Tibial nerve (tissue), 4 donors: ENCODE measurements at regions not wholly inside any gene's neighbourhood (a gene's known extent, or its start where the extent isn't known, plus 50 kb on each side); places are given as distances from the start of the nearest gene placed in this dataset.

ENCODE experiments used
- DNase-seq, 2 donors: peaks; one replicate each; pipeline ENCODE4 v3.0.0-alpha.2; 2019; ENCODE audit warnings: low spot score in 2 of 2
- H3K27ac ChIP-seq, 4 donors: fragments of 200-600 bp; sonication (generic) in 3 of 4; one replicate each; pipeline ENCODE4 v1.5.1; 2017 to 2019; ENCODE audit warnings: mild to moderate bottlenecking in 1 of 4
- H3K27me3 ChIP-seq, 2 donors: fragments of 200-600 bp; sonication (generic) in 1 of 2; one replicate each; pipeline versions ENCODE4 v1.5.1 to v1.6.0; 2017 to 2019
- H3K36me3 ChIP-seq, 3 donors: fragments of 200-600 bp; sonication (generic); one replicate each; pipeline ENCODE4 v1.5.1; 2018 to 2019
- H3K4me1 ChIP-seq, 4 donors: fragments of 200-600 bp; sonication (generic) in 3 of 4; one replicate each; pipeline ENCODE4 v1.5.1; 2017 to 2019
- H3K4me3 ChIP-seq, 4 donors: fragments of 200-600 bp; sonication (generic) in 3 of 4; one replicate each; pipeline ENCODE4 v1.5.1; 2017 to 2019; ENCODE audit warnings: mild to moderate bottlenecking in 1 of 4, moderate library complexity in 1 of 4
- H3K9me3 ChIP-seq, 4 donors: fragments of 200-600 bp; sonication (generic) in 3 of 4; one replicate each; pipeline ENCODE4 v1.5.1; 2017 to 2019
- CTCF ChIP-seq, 5 experiments: fragments of 200-600 bp in 3 of 5; fragments of 450-650 bp in 2 of 5; sonication (generic) in 3 of 5; IDR thresholded peaks; one replicate each; pipeline ENCODE4 v1.5.1; 2016 to 2019; ENCODE audit warnings: antibody characterized with exemption in 5 of 5, mild to moderate bottlenecking in 3 of 5, moderate library complexity in 2 of 5
- EP300 ChIP-seq, 2 donors: sonication (generic); formaldehyde crosslinking; IDR thresholded peaks; one replicate each; pipeline ENCODE4 v1.6.1; 2017; ENCODE audit warnings: antibody characterized with exemption in 2 of 2, mild to moderate bottlenecking in 1 of 2
- POLR2A ChIP-seq, 2 donors: fragments of 450-650 bp; IDR thresholded peaks; one replicate each; pipeline ENCODE4 v1.6.1; 2017; ENCODE audit warnings: antibody characterized with exemption in 2 of 2, mild to moderate bottlenecking in 2 of 2, moderate library complexity in 2 of 2
- WGBS, 2 donors: methylation state at CpG; one replicate each; pipeline ENCODE4 v1.1.5; 2018; 5-methylcytosine and 5-hydroxymethylcytosine counted together

DNA sequence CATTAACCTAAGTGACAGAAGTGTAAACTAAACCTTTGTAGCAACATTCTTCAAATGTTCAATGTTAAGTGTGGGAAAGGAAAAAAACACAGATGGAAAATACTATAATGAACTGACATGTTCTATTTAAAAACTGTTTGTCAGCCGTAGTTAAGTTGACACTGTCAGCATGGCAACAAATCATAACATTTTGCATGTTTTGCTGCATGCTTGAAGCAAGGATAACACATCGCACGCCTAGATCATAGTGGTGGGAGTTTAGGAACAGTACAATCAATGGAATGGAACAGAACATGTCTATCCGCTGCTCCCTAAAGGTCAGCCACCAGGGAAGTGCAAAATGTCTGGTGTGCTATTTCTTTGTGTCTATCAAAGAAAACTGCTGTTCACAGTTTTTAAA, 62.5 kb upstream of the ESRRG start:
- no peak for DNase-seq
- Histone ChIP-seq H3K27ac (peak overlapping the region in 1 of 4 donors; percentile 74), H3K27me3 (no peaks in the 10 kb centered on the region), H3K36me3 (no peaks in the 10 kb centered on the region), H3K9me3 (no peaks in the 10 kb centered on the region), H3K4me3 (no peak overlapping the region), H3K4me1 (no peaks in the 10 kb centered on the region)
- WGBS, 2 donors, result 34 to 44% methylated on average over 4 of the region's 4 CpGs
- TF ChIP-seq EP300 (IDR thresholded peaks at IDR 0.05), result no peak
- no peak for TF ChIP-seq POLR2A (IDR thresholded peaks at IDR 0.05)
- no peak for TF ChIP-seq CTCF (IDR thresholded peaks at IDR 0.05)

DNA sequence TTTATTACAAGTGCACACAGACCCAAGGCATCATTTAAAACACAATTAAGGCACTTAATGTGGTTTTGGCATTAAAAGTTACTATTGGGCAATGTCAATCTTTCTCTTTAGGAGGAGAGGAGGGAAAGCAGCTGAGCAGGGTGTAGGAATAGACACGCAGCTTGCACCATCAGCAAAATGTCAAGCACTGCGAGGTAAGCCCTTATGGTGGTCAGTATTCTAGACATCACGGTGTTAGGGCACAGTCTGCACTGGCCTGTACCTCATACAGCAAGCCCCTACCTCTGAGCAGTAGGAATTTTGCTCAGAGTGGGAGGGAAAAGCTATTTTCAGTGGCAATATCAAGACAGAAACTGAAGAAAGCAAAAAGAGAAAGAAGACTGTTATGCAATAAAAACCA, 62.0 kb upstream of the ESRRG start:
- DNase-seq, result no peak
- Histone ChIP-seq H3K36me3 (no peaks in the 10 kb centered on the region), H3K4me1 (no peaks in the 10 kb centered on the region), H3K27ac (peak overlapping the region in 2 of 4 donors; percentile 36 to 74), H3K4me3 (no peak overlapping the region), H3K27me3 (no peaks in the 10 kb centered on the region), H3K9me3 (no peaks in the 10 kb centered on the region)
- 61 to 63% methylated on average over 3 of the region's 3 CpGs for WGBS, 2 donors
- no peak for TF ChIP-seq CTCF (IDR thresholded peaks at IDR 0.05)
- TF ChIP-seq POLR2A (IDR thresholded peaks at IDR 0.05), result no peak
- no peak for TF ChIP-seq EP300 (IDR thresholded peaks at IDR 0.05)

DNA sequence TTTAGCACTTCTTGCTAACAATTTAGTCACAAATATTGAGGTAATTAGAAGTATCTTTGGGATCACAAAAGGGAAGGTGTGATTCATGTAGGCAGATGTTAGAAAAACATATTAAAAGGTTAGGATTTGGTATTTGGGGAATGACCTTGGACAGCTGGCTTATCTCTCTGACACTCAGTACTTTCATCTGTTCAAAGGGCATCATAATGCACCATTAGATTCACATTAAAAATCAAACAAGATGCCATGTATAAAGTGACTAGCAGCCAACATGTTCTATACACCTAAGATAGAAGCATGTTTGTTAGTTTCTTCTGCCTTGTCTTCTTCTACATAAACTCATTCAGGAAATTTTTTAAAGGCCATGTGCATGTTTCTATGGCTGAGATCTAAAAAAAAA, 56.5 kb upstream of the ESRRG start:
- Histone ChIP-seq H3K4me1 (no peaks in the 10 kb centered on the region), H3K36me3 (no peaks in the 10 kb centered on the region), H3K27me3 (no peaks in the 10 kb centered on the region), H3K4me3 (no peak overlapping the region), H3K27ac (no peak overlapping the region), H3K9me3 (no peaks in the 10 kb centered on the region)
- TF ChIP-seq EP300 (IDR thresholded peaks at IDR 0.05) (no peak), CTCF (IDR thresholded peaks at IDR 0.05) (no peak), POLR2A (IDR thresholded peaks at IDR 0.05) (no peak)
- DNase-seq, result no peak

DNA sequence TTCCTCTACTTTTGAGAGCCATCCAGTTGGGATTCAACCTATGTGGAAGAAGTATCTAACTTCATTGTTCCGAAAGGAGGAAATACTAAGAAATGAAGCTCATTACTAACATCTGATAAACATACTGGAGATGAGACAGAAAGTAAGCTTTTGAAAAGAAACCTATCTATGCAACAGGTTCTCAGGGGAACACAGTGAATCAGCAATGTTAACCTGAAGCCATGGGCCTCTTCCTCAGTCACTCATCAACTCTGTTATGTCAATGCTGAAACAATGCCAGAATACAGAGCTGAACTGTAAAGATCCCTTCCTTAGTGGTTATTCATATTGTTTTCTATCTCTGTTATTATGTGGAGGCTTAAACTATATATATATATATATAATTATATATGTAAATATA, 55.5 kb upstream of the ESRRG start:
- no peak overlapping the region for H3K27ac ChIP-seq
- no peaks in the 10 kb centered on the region for H3K4me1 ChIP-seq
- 97 to 98% methylated on average over 1 of the region's 1 CpG for WGBS, 2 donors
- DNase-seq, result no peak
- H3K36me3 ChIP-seq, result no peaks in the 10 kb centered on the region
- TF ChIP-seq CTCF (IDR thresholded peaks at IDR 0.05) (no peak), EP300 (IDR thresholded peaks at IDR 0.05) (no peak), POLR2A (IDR thresholded peaks at IDR 0.05) (no peak)
- H3K27me3 ChIP-seq, result no peaks in the 10 kb centered on the region
- no peaks in the 10 kb centered on the region for H3K9me3 ChIP-seq
- no peak overlapping the region for H3K4me3 ChIP-seq

GRCh38 chr1:216777148-216777547, 53.9 kb upstream of the ESRRG start:
- no peaks in the 10 kb centered on the region for H3K36me3 ChIP-seq
- 84 to 90% methylated on average over 5 of the region's 5 CpGs for WGBS, 2 donors
- DNase-seq, result no peak
- no peaks in the 10 kb centered on the region for H3K27me3 ChIP-seq
- no peak for TF ChIP-seq EP300 (IDR thresholded peaks at IDR 0.05)
- TF ChIP-seq CTCF (IDR thresholded peaks at IDR 0.05), result no peak
- no peak for TF ChIP-seq POLR2A (IDR thresholded peaks at IDR 0.05)
- no peaks in the 10 kb centered on the region for H3K4me1 ChIP-seq
- H3K9me3 ChIP-seq, result no peaks in the 10 kb centered on the region
- H3K27ac ChIP-seq, result no peak overlapping the region
- H3K4me3 ChIP-seq, result no peak overlapping the region
